ENCODE measurements at regions not wholly inside any gene's neighbourhood (a gene's known extent, or its start where the extent isn't known, plus 50 kb on each side); places are given as distances from the start of the nearest gene placed in this dataset.
A peak's percentile ranks its signal among the peaks of the same experiment; 100 is the strongest.

DNA sequence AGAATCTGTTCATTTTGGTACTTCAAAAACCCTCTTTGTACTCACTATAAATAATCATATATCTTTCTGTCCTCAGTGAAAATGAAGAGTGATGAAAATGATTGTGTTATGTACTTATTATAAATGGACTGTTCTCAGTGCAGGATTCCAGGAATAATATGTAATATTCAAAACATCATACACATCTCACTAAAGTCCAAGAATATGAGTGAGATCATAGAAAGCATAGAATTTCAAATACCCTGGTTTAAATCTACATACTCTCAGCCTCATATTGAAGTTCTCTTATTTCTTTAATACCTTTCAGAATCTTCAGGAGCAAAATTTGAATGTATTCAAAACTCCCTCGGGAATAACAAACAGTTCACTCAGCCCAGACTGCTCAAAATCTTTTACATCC lies 868.0 kb downstream of the SLITRK6 start:
- no peak for DNase-seq

DNA sequence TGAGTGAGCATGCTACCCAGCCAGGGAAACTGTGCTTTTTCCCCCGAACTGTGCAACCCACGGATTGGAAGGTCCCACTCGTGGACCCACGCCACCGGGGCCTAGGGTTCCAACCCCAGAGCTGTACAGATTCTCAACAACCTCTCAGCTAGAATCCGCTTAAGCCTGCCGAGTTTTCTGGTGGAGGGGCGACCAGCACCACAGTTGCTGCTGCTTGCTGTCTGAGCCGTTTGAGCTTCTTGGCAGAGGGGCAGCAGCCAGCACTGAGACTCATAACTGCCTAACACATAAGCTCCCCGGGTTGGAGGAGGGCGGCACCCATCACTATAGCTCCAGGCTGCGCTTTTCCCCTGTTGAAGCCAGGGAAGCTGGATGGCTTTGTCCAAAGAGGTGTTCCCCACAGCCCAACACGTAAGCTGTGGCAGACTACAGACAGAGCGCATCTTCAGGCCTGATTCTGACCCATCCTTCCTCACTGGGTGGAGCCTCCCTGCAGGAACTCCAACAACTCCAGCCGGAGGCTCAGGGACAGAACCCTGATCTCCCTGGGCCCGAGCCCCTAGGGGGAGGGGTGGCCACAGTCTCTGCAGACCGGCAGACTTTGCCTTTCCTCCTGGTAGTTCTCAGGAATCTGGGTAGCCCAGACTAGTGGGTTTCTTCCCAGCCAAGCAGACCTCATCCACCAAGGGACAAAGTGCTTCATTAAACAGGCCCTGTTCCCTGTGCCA lies 871.6 kb downstream of the SLITRK6 start:
- DNase-seq, result no peak

DNA sequence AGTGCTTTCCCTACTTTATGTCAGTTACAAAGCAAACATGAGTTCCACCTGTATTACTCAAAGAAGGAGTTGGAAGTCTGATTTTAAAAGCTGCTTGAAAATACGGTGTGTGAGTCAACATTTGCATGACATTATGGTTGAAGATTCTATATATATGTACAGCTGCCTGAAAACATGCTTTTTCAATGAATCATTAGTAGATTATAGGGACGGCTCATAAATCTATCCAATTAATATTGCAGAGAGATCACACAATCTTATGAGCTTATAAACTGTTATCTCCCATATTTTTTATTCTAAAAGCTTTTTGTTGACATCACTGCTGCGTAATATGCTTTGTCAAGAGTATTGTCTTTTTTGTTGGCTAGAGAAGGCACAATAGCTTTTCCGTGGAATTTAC lies 873.8 kb downstream of the SLITRK6 start:
- no peak for DNase-seq

DNA sequence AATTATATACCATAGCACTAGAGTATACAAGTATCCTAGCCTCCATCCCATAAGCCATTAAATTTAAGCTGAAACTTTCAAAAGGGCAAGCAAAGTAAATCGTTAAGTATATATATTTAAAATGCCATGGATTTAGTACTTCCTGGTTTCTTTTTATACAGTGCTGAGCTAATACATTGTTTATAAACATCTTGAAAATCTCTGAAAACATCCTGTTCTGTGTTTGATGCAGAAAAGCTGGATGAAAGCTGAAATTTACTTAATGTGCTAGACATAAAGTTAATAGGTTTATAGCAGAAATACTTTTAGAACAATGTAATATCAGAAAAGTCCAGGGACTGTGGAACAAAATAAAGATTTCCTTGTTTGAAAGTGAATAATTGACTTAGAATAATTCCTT lies 875.4 kb downstream of the SLITRK6 start:
- no peak for DNase-seq

DNA sequence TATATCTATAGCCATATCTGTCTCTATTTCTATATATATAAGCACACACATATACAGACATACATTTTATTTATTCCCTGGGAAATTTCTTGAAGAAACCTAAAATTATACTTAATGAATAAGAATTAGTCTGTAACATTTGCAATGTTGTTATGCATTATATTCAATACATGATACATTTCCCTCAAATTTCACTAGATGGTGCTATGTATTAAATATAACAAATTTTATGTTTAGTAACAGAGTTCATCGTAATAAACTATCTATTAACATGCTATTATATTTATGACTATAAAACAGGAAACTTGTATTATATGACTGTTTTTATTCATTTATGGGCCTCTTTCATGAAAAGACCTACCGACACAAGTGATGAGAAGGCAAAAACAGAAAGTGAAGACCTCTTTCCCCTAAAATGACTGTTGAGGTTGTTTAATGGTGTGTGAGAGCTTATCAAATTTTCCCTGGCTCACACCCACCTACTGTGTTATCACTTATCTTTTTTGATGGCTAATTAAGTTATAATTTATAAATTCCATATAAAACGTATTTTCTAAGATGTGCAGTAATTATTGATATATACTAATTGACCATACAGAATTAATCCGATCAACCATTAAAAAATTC lies 881.9 kb downstream of the SLITRK6 start:
- peak; percentile 23 for DNase-seq

DNA sequence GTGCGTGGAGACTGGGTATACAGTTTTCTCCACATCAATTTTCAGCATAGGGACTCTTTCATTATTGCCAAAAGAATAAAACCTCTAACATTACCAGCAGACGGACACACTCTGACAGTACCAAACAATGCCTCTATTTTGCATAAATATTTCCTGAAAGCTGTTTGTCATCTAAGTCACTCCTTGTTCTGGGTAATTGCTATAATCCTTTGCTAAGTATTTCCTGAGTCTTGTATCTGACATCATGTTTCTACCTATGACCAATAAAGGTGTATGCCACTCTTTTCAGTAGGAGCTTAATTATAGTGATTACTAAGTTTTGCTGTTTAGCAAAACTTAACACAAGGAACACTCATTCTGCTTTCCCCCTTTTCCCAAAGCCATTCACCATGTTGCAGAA lies 886.5 kb downstream of the SLITRK6 start:
- DNase-seq, result no peak

DNA sequence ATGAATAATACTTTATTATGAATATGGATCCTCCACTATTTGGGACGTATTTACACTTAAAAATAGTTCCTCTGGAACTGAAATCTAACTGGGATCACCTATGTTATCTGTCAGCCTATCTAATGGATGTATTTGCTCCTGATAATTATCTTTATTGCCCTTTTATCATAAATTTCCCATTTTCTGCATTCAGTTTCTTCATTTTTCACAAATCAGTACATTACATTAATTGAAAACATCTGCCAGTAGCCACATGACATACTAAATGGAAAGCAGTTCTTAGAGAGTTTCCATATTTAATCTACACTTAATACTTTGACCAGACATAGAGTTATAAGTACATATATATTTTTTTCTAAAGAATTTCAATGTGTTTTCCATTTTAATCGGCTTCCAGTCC lies 888.8 kb downstream of the SLITRK6 start:
- DNase-seq, result no peak

DNA sequence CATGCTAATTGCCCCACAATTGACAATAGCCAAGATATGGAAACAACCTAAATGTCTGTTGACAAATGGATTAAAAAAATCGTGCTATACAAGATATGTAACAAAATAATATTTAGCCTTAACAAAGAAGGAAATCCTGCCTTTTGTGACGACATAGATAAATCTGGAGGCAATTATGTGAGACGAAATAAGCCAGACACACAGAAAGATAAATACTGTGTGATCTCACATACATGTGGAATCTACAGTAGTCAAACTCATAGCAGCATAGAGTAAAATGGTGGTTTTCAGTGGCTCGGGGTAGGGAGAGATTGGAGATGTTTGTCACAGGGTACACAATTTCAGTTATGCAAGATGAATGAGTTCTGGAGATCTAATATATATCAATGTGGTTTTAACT lies 895.8 kb downstream of the SLITRK6 start:
- DNase-seq, result no peak

DNA sequence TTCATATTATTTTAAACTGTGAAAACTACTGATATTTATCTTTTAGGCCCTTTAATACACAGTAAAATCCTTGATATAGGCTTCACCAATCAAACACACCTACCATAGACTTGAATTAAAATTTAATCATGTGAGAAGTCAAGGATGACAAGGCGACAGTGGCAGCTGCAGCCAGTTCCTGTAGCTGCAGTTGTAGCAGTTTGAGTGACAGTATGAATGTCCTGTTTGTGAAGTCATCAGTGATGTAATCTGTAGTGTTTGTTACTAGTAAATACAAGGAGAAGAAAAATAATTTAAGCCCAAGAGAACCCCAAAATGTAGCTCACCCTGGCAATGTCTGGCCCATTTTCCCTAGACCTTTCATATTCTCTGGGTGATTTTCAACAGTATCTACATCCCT lies 897.0 kb downstream of the SLITRK6 start:
- DNase-seq, result no peak

DNA sequence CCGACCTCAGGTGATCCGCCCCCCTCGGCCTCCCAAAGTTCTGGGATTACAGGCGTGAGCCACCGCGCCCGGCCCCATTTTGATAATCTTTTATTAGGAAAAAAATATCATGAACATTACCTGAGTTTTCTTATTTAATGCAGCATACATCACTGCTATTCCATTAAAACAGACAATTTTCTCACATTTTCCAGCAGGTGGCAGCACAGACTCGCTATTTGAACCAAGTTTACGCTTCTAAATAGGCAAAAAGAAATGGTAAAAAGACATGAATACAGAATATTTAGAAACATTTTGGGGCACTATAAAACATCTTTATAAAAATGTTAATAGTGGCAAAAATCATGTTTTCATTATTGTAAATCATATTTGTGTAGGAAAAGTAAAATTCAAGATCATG lies 903.1 kb downstream of the SLITRK6 start:
- peak; percentile 39 for DNase-seq

DNA sequence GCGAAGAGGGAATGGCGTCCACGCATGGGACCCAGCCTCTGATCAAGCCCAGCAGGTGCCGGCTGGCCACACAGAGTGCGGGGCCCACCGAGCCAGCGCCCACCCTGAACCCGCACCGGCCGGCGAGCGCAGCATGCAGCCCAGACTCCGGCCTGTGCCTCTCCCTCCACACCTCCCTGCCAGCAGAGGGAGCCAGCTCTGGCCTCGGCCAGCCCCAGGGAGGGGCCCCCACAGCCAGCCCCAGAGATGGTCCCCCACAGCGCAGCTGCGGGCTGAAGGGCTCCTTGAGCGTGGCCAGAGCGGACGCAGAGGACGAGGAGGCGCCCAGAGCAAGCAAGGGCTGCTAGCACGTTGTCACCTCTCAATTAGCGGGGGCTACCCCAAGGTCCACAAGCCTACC lies 904.5 kb downstream of the SLITRK6 start:
- DNase-seq, result no peak

DNA sequence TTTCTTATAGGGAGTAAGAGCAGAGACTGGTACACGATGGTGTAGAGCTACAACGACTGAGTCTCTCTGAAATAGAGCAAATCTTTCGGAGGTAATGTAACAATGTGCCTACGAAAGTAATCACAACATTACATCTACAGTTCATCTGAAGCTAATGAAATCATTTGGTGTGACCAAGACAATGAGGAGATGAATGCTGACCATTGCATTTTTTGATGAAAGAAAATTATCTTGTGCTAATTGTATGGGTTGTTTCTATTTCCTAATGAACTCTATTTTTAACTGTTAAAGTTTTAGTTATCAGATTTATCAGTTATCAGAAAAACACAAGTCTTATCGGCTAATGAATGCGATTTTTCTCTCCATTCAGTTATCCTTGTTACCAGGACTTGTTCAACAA lies 913.4 kb downstream of the SLITRK6 start:
- no peak for DNase-seq

DNA sequence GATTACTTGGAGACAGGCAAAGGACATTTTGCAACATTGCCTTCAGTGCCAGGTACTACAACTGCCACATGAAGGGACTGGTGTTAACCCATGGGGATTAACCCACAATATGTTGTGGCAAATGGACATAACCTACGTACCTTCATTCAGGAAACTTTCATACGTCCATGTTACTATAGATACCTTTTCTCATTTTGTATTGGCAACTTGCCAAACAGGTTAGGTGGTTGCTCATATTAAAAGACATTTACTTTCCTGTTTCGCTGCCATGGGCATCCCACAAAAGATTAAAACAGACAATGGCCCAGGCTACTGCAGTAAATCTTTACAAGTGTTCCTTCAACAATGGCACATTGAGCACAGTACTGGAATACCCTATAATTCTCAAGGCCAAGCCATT lies 925.3 kb downstream of the SLITRK6 start:
- no peak for DNase-seq

DNA sequence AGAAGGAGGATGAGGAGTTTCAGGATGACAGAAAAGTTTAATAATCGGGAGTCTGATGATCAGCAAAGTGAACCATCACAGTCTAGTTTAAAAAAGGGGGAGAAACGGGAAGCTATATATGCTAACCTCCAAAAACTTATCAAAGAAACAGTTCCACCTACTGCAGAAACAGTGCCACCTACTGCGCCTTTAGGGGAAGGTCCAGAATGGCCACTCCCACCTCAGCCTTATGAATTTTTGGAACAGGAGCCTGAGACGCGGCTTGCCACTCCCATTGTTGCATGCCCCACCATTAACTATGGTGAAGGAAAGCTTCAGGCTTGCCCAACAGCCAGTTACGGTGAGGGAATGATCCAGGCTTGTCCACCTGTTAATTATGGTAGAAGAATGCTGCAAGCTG lies 929.0 kb downstream of the SLITRK6 start:
- DNase-seq, result no peak

DNA sequence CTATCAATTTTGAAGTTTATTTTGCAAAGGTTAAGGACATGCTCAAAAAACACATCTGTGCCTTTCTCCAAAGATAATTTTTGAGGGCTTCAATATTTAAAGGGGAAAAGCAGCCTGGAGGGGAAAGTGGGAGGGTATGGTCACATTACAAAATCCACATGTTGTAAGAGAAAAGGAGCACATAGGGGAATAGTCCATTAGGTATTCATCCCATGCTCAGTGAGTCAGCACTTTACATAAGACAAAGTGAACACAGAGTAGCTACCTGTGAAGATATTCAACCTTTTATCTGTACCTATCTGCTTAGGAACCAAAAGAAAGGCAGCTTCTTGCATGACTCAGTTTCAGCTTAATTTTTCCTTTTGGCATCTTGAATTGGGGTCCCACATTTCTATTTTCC lies 932.0 kb downstream of the SLITRK6 start:
- no peak for DNase-seq

DNA sequence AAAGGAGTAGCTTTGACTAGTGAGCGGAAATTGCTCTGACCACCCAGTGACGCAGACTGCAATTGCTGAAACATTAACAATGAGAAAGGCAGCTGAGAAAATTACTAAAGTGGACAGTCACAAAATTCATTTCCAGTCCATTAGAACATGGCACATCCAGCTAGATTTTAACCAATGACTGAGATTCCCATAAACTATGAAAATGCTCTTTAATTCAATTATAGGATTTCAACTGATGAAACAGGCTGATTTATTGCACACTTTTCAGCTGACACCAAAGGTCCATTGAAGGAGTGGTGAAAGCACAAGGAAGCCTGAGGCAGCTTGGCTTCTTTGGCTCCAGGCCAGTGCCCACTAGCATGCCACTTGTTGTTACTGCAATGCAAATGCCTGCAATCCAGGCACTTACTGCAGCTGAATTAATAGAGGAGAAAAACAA lies 933.4 kb downstream of the SLITRK6 start:
- no peak for DNase-seq

DNA sequence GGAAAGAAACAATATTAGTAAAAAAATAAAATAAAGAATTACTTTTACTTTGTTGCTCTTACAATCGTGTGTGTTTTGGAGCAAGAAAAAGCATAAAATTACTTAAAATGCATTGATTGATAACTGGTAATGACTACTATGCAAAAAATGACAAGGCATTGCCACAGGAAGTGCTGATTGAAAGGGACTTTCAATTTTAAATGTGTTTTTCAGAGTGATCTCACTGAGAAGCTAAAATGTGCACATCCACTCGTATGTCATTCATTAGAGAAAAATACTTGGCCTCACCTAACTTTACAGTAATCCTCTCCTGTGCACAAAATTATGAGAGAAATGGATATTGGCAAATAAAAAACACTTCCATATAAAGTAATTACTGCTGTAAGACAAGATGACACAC lies 934.9 kb downstream of the SLITRK6 start:
- DNase-seq, result no peak

DNA sequence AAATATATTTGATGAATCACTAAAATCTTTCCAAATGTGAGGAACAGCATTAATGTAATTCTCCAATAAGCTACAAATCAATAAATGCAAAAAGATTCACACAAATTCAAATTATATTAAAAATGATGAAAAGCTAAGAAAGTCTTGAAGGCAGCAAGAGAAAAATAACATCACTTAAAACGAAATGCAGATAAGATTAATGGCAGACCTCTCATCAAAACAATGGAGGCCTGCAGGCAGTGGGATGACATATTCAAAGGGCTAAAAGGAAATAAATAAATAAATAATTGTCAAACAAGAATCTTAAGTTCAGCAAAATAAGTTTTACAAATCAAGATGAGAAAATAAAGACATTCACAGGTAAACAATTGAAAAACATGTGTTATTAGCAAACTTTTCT lies 952.1 kb downstream of the SLITRK6 start:
- no peak for DNase-seq

DNA sequence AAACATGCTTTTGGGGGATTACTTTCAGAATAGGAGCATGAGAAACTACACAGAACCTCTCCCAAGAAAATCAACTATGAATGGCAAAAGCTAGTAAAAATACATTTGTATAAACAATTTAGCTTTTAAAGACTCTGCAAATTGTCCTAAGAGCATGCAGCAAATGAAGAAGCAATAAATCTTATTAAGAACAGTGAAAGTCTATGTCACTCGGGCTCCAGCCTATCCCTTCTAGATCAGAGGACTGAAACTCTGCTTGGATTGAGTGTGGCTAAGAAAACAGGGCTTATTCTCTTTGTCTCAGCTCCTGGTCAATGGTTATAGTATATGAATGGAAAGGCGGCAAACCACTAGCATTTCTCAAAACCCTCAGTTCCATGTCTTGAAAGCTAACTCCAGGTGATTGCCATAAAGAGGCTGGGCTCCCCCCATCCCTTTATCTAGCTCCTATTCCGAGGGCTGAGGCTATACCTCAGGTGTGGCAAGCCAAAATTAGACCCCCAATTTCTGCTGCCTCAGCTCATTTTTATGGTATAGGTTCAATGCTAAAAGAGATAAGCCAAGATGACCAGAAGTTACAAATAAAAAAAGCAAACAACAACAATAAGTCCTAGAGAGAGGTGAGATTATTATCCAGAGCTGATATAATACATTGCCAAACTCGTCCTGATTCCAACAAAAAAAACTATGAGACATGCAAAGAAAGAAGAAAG lies 953.2 kb downstream of the SLITRK6 start:
- no peak for DNase-seq

DNA sequence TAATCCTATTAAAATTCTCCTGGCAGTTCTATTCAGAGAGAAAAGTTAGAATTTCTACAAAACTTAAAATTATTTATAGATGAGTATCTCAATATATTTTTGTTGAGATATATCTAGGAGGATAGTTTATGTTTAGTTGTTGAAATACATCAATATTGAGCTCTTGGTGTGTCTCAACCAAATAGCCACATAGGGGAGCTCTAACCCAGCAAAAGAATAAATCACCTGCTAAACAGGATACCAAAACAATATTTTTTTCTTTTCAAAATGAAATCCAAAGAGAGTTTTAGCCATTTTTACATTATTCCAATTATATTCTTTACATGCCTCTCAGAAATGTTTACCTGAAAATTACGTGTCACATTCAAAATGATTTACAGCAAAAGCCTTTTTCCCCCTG lies 954.7 kb downstream of the SLITRK6 start:
- peak; percentile 4 for DNase-seq

DNA sequence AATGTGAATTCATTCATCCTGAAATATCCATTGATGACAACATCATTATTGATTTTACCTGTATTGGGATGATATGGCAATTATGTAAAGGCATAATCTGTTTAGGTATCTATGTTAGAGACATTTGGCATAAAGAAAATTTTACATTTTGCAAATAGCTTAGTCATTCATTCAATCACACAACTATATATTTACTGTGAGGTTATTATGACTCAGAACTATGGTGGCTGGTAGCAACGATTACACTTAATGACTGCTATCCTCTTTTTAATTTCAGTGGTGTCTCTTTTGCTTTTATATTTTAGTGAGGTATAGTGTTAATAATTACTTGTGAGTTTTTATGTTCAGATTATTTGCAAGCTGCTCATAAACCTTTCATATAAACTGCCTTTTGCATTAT lies 955.9 kb downstream of the SLITRK6 start:
- no peak for DNase-seq

DNA sequence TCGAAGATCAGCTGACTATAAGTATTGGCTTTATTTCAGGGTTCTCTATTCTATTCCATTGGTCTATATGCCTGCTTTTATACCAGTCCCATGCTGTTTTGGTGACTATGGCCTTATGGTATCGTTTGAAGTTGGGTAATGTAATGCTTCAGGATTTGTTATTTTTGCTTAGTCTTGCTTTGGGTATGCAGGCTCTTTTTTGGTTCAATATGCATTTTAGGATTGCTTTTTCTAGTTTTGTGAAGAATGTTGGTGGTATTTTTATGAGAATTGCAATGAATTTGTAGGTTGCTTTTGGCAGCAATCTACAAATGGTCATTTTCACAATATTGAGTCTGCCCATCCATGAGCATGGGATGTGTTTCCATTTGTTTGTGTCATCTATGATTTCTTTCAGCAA lies 951.9 kb upstream of the SLITRK1 start:
- no peak for DNase-seq

DNA sequence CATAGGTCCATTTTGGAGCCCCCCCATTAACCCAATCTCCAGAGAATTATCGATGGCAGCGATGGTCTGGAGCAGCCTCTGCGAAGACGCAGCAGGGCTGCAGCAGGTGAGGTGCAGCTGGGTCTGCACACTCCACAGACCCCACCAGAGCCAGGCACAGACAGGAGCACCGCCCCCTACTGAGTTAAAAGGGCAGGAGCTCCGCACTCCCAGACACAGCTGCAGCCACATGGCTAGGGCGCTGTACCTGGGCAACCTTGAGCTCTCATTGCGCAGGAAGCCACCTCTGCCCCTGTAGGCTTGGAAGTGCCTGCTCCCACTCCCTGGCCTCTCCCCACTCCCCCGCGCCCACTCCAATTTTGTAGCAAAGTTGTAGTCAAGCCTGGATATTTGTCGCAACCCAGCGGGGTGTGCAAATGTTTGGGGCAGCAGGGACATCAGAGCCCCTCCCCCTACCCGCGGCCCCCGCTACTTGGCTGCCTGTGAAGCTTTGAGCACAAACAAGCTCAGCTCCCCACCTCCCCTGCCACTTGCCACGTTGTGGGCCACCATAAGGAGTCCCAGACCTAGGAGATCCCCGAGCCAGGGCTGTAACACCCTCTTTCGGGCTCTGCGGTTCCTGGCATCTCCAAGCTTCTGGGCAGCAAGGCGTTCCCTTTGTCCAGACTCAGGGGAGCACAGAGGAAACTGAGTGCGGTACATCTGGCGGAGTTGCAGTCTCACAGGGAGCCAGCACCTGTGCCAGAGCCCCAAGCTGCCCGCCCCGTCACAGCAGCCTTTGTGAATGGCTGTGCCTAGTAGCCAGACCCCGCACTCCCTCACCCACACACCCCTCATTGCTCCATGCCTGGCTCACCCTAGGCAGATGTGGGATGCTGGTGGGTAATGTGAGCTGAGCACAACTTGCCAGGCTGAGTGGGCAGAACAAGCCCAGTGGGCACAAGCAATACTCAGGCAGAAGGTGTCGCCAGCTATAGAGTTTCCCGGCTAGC lies 949.7 kb upstream of the SLITRK1 start:
- no peak for DNase-seq

Measured in NCI-H1694 (cell line).